ENCODE measurements at regions not wholly inside any gene's neighbourhood (a gene's known extent, or its start where the extent isn't known, plus 50 kb on each side); places are given as distances from the start of the nearest gene placed in this dataset.

- no peak for DNase-seq
These were observed 106.8 kb upstream of the PREP start for GRCh38 chr6:105509506-105510331.

GRCh38 chr6:105507811-105508210 is 104.9 kb upstream of the PREP start:
- no peak for DNase-seq

- DNase-seq: no peak
These were observed 101.8 kb upstream of the PREP start for GRCh38 chr6:105504706-105505105.

GRCh38 chr6:105503641-105504040 is 100.8 kb upstream of the PREP start:
- no peak for DNase-seq

GRCh38 chr6:105501826-105502344 is 99.0 kb upstream of the PREP start:
- no peak for DNase-seq

- DNase-seq: no peak
These were observed 98.4 kb upstream of the PREP start for GRCh38 chr6:105501246-105501645.

- no peak for DNase-seq
These were observed 97.8 kb upstream of the PREP start for GRCh38 chr6:105500693-105501092.

GRCh38 chr6:105499931-105500330 is 97.0 kb upstream of the PREP start:
- DNase-seq: no peak

- no peak for DNase-seq
These were observed 96.4 kb upstream of the PREP start for GRCh38 chr6:105499136-105499870.

- no peak for DNase-seq
These were observed 94.7 kb upstream of the PREP start for GRCh38 chr6:105497549-105497948.

- no peak for DNase-seq
These were observed 92.6 kb upstream of the PREP start for GRCh38 chr6:105495515-105495914.

- DNase-seq: no peak
These were observed 91.8 kb upstream of the PREP start for GRCh38 chr6:105494688-105495087.

GRCh38 chr6:105493736-105494135 is 90.9 kb upstream of the PREP start:
- DNase-seq: no peak

GRCh38 chr6:105492706-105493673 is 90.1 kb upstream of the PREP start:
- no peak for DNase-seq

GRCh38 chr6:105489216-105489530 is 86.3 kb upstream of the PREP start:
- DNase-seq: no peak

- DNase-seq: no peak
These were observed 85.8 kb upstream of the PREP start for GRCh38 chr6:105488516-105489215.

GRCh38 chr6:105487040-105487790 is 84.3 kb upstream of the PREP start:
- no peak for DNase-seq

GRCh38 chr6:105485456-105485855 is 82.6 kb upstream of the PREP start:
- peak; percentile 51 for DNase-seq

GRCh38 chr6:105484238-105485161 is 81.6 kb upstream of the PREP start:
- DNase-seq: peak; percentile 51

GRCh38 chr6:105483492-105483891 is 80.6 kb upstream of the PREP start:
- no peak for DNase-seq

Measured in NCI-H345 (cell line).